ENCODE measurements at regions not wholly inside any gene's neighbourhood (a gene's known extent, or its start where the extent isn't known, plus 50 kb on each side); places are given as distances from the start of the nearest gene placed in this dataset.
A peak's percentile ranks its signal among the peaks of the same experiment; 100 is the strongest.

DNA sequence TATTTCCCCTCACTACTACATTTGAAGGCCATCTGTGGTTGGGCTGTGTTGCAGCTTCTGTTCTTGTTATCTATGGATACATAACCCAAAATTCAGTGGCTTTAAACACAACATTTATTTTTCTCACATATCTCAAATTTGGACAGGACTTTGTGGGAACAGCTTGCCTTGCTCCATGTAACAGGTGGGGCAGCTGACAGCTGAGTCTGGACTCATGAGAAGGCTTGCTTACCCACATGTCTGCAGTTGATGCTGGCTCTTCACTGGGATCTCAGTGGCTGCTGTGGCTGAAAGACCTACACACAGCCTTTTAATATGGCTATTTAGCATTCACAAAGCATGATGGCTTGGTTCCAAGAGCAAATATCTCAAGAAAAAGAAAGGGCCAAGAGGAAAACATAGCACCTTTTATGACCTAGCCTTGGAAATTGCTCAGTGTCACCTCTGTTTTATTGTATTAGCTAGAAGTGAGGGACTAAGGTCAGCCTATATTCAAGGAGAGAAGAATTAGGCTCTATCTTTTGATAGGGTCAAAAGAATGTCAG lies 296.8 kb upstream of the ZNF521 start:
- H3K4me1 Mint-ChIP-seq (ENCODE audit: low read depth): peaks cover 57% of the 10 kb centered on the region
- no peaks in the 10 kb centered on the region for H3K9me3 Mint-ChIP-seq
- TF ChIP-seq, protein P1, sequence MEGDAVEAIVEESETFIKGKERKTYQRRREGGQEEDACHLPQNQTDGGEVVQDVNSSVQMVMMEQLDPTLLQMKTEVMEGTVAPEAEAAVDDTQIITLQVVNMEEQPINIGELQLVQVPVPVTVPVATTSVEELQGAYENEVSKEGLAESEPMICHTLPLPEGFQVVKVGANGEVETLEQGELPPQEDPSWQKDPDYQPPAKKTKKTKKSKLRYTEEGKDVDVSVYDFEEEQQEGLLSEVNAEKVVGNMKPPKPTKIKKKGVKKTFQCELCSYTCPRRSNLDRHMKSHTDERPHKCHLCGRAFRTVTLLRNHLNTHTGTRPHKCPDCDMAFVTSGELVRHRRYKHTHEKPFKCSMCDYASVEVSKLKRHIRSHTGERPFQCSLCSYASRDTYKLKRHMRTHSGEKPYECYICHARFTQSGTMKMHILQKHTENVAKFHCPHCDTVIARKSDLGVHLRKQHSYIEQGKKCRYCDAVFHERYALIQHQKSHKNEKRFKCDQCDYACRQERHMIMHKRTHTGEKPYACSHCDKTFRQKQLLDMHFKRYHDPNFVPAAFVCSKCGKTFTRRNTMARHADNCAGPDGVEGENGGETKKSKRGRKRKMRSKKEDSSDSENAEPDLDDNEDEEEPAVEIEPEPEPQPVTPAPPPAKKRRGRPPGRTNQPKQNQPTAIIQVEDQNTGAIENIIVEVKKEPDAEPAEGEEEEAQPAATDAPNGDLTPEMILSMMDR (IDR thresholded peaks at IDR 0.05): no peak
- no peak for DNase-seq
- H3K27me3 Mint-ChIP-seq (ENCODE audit: insufficient read depth): no peaks in the 10 kb centered on the region
- H3K27ac Mint-ChIP-seq: peak overlapping the region; percentile 94
- H3K36me3 Mint-ChIP-seq (ENCODE audit: low read depth): no peaks in the 10 kb centered on the region
- no peak overlapping the region for H3K4me3 Mint-ChIP-seq

DNA sequence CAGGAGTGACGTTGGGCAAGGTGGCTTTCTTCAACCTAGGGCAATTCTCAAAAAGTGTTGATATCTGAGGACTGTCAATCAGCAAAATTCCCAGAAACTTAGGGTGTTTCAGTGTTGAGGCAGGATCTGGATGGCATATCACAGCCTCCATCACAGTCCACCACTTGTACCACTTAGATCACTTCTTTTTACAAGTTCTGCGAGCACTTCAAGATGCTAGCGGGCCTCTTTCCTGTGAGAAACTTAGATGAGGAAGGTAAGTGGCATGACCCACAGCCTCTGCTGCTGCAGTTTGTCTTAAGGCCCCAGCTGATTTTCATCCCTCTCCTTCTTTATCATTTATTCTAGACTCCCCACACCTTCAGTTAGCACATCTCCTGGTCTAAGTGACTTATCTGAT lies 295.4 kb upstream of the ZNF521 start:
- H3K27me3 Mint-ChIP-seq (ENCODE audit: insufficient read depth): no peaks in the 10 kb centered on the region
- H3K27ac Mint-ChIP-seq: no peak overlapping the region
- H3K36me3 Mint-ChIP-seq (ENCODE audit: low read depth): no peaks in the 10 kb centered on the region
- DNase-seq: no peak
- TF ChIP-seq, protein P1 (IDR thresholded peaks at IDR 0.05): no peak
- no peak overlapping the region for H3K4me3 Mint-ChIP-seq
- H3K9me3 Mint-ChIP-seq: no peaks in the 10 kb centered on the region
- peaks cover 52% of the 10 kb centered on the region for H3K4me1 Mint-ChIP-seq (ENCODE audit: low read depth)

DNA sequence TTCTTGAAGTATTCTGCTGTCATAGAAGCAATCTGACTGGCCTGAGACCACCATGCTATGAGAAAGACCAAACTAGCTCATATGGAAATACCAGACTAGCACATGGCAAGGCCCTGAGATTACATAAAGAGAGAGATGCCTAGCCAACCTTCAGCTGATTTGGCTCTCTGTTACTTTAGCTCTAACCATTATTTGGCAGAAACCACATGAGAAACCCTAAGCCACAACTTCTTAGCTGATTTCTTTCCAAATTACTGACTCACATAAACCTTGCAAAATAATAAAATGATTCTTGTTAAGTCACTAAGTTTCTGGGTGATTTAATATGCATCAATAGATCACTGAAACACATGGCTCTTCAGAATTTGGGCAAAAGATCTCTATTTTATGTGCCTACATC lies 295.0 kb upstream of the ZNF521 start:
- TF ChIP-seq, protein P1 (IDR thresholded peaks at IDR 0.05): no peak
- Mint-ChIP-seq H3K9me3 (no peaks in the 10 kb centered on the region), H3K27me3 (ENCODE audit: insufficient read depth) (no peaks in the 10 kb centered on the region), H3K4me1 (ENCODE audit: low read depth) (peaks cover 47% of the 10 kb centered on the region), H3K4me3 (no peak overlapping the region), H3K36me3 (ENCODE audit: low read depth) (no peaks in the 10 kb centered on the region), H3K27ac (no peak overlapping the region)
- DNase-seq: peak; percentile 16

DNA sequence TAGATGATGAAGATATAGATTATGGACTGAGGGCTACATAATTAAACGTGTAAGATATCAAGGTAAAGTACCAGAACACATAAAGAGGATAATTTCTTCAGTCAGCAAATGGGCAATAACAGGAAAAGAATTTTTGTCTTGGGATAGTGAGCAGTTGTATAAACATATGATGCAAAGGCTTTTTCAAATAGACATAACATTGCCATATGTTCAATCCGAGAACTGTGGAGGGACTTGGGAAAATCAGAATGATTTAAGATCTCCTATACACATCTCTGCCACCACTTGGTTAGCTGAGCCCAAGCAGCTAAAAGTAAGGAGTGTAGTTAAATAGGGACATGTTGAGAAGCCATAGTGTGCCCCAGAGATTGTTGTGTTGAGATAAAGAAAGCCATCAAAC lies 287.6 kb upstream of the ZNF521 start:
- no peaks in the 10 kb centered on the region for H3K4me1 Mint-ChIP-seq (ENCODE audit: low read depth)

DNA sequence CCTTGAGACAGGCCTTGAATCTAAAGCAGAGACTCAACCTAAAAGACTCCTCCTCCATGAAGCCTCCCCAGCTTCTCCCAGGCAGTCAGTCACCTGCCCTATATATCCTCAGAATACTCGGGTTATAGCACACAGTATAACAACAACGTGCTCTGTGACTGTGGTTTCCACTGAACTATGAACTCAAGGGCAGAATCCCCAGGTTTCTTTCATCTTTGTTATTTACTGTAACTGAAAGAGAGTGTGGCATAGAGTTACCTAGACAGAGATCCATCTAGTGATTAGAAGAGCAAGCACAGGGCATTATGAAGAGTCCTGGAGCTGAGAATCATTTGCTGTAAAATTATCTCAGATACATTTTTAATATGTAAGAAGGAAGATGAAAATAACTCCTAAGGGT lies 281.6 kb upstream of the ZNF521 start:
- H3K36me3 Mint-ChIP-seq (ENCODE audit: low read depth): no peaks in the 10 kb centered on the region
- H3K27me3 Mint-ChIP-seq (ENCODE audit: insufficient read depth): peaks cover 2% of the 10 kb centered on the region; the same call in 1 of the 2 replicates
- no peaks in the 10 kb centered on the region for H3K9me3 Mint-ChIP-seq
- no peak overlapping the region for H3K4me3 Mint-ChIP-seq
- TF ChIP-seq, protein P1 (IDR thresholded peaks at IDR 0.05): no peak
- no peak overlapping the region for H3K27ac Mint-ChIP-seq
- no peak for DNase-seq
- H3K4me1 Mint-ChIP-seq (ENCODE audit: low read depth): no peaks in the 10 kb centered on the region

More for the DNA sequence above, 287.6 kb upstream of the ZNF521 start:
- no peak overlapping the region for H3K27ac Mint-ChIP-seq
- no peaks in the 10 kb centered on the region for H3K9me3 Mint-ChIP-seq
- H3K4me3 Mint-ChIP-seq: no peak overlapping the region
- H3K27me3 Mint-ChIP-seq (ENCODE audit: insufficient read depth): no peaks in the 10 kb centered on the region; the same call in 1 of the 2 replicates
- H3K36me3 Mint-ChIP-seq (ENCODE audit: low read depth): no peaks in the 10 kb centered on the region
- TF ChIP-seq, protein P1 (IDR thresholded peaks at IDR 0.05): no peak
- DNase-seq: no peak

DNA sequence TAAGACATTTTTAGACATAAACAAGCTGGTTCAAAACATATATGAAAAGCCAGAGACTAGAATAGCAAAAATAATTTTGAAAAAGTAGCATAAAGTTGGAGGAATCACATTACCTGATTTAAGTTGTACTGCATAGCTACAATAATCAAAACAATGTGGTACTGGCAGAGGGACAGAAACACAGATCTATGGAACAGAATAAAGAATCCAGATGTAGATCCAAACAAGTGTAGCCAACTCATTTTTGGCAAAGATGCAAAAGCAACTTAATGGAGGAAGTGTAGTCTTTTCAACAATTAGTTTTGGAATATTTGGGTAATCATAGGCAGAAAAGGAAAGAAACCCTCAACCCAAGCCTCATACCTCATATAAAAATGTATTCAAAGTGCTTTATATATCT lies 278.7 kb upstream of the ZNF521 start:
- peaks cover 2% of the 10 kb centered on the region; the same call in 1 of the 2 replicates for H3K27me3 Mint-ChIP-seq (ENCODE audit: insufficient read depth)
- no peak for DNase-seq
- H3K4me1 Mint-ChIP-seq (ENCODE audit: low read depth): no peaks in the 10 kb centered on the region
- peaks cover 12% of the 10 kb centered on the region for H3K9me3 Mint-ChIP-seq
- no peak overlapping the region for H3K27ac Mint-ChIP-seq
- H3K4me3 Mint-ChIP-seq: no peak overlapping the region
- TF ChIP-seq, protein P1 (IDR thresholded peaks at IDR 0.05): no peak
- no peaks in the 10 kb centered on the region; the same call in 1 of the 2 replicates for H3K36me3 Mint-ChIP-seq (ENCODE audit: low read depth)
